ENCODE measurements at regions not wholly inside any gene's neighbourhood (a gene's known extent, or its start where the extent isn't known, plus 50 kb on each side); places are given as distances from the start of the nearest gene placed in this dataset.

DNA sequence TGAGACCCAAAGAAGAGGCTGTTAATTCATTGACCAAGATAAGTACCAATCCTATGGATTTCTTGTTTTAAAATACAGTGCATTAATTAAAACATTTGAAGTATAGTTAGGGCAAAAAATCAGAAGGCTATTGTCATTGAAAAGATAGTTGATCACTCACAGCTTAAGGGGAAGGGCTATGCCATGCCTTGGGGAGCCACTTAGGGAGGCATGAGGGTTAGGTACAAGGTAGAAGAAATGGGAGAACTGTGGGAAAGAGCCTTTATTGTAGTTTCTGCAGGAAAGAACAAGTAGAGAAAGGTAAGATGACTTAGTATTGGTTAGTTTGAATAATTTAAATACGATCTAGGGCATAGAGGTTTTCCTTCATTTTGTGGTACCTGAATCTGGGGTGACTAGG lies 1285.5 kb upstream of the TMEFF2 start:
- intact Hi-C loops (cut with micrococcal nuclease), result no loop called here
- no peaks in the 10 kb centered on the region for H3K9me3 Mint-ChIP-seq (ENCODE audit: unreplicated experiment)
- no peak overlapping the region for H3K27ac Mint-ChIP-seq (ENCODE audit: low read depth, unreplicated experiment)
- ChIA-PET CTCF (no interaction called here), POLR2A (no interaction called here)
- no peaks in the 10 kb centered on the region for H3K4me1 Mint-ChIP-seq (ENCODE audit: insufficient read depth, unreplicated experiment)
- no peak for DNase-seq (ENCODE audit: unreplicated experiment)
- H3K27me3 Mint-ChIP-seq (ENCODE audit: insufficient read depth, unreplicated experiment), result no peaks in the 10 kb centered on the region
- no peaks in the 10 kb centered on the region for H3K36me3 Mint-ChIP-seq (ENCODE audit: insufficient read depth, unreplicated experiment)
- no peak overlapping the region for H3K4me3 Mint-ChIP-seq (ENCODE audit: unreplicated experiment)
- no TSS peak for BruUV-seq (replicated peaks)
- TF ChIP-seq, protein P1, sequence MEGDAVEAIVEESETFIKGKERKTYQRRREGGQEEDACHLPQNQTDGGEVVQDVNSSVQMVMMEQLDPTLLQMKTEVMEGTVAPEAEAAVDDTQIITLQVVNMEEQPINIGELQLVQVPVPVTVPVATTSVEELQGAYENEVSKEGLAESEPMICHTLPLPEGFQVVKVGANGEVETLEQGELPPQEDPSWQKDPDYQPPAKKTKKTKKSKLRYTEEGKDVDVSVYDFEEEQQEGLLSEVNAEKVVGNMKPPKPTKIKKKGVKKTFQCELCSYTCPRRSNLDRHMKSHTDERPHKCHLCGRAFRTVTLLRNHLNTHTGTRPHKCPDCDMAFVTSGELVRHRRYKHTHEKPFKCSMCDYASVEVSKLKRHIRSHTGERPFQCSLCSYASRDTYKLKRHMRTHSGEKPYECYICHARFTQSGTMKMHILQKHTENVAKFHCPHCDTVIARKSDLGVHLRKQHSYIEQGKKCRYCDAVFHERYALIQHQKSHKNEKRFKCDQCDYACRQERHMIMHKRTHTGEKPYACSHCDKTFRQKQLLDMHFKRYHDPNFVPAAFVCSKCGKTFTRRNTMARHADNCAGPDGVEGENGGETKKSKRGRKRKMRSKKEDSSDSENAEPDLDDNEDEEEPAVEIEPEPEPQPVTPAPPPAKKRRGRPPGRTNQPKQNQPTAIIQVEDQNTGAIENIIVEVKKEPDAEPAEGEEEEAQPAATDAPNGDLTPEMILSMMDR (IDR thresholded peaks at IDR 0.05; ENCODE audit: unreplicated experiment), result no peak

DNA sequence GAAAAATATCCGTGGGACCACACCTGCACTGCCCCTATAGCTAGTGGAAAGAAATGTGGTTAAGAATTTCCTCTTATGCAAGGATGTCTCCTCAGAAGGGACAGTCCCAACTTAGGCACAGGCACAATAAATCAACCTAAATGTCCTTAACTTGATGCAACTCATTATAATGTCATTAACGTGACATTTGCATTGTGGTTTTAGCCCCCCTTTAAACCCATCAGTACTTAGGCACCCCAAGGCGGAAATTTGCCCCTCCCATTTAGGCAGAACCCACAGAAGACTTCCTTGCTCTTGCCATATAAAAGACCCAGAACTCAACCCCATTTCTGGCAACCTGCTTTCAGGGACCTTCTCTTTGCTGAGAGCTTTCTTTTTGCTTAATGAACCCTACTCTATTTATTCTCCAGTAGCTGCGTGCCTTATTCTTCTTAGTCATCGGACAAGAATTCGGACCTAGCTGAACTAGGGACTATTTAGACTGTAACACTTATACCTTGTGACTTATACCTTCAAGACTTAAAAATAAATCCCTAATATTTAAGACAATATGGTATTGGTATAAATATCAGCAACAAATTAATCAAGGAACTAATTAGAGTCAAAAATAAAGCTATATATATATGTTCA lies 1281.6 kb upstream of the TMEFF2 start:
- no peaks in the 10 kb centered on the region for H3K9me3 Mint-ChIP-seq (ENCODE audit: unreplicated experiment)
- intact Hi-C loops (cut with micrococcal nuclease), result no loop called here
- H3K4me3 Mint-ChIP-seq (ENCODE audit: unreplicated experiment), result no peak overlapping the region
- ChIA-PET POLR2A (no interaction called here), CTCF (interaction anchor here (1.3 kb wide), 1 partner anchor 17 kb away, joined by 3 read pairs; no protein-coding TSS in a partner anchor)
- no TSS peak for BruUV-seq (replicated peaks)
- no peaks in the 10 kb centered on the region for H3K27me3 Mint-ChIP-seq (ENCODE audit: insufficient read depth, unreplicated experiment)
- H3K4me1 Mint-ChIP-seq (ENCODE audit: insufficient read depth, unreplicated experiment), result no peaks in the 10 kb centered on the region
- DNase-seq (ENCODE audit: unreplicated experiment), result no peak
- H3K36me3 Mint-ChIP-seq (ENCODE audit: insufficient read depth, unreplicated experiment), result no peaks in the 10 kb centered on the region
- H3K27ac Mint-ChIP-seq (ENCODE audit: low read depth, unreplicated experiment), result no peak overlapping the region
- TF ChIP-seq, protein P1 (IDR thresholded peaks at IDR 0.05; ENCODE audit: unreplicated experiment), result no peak

DNA sequence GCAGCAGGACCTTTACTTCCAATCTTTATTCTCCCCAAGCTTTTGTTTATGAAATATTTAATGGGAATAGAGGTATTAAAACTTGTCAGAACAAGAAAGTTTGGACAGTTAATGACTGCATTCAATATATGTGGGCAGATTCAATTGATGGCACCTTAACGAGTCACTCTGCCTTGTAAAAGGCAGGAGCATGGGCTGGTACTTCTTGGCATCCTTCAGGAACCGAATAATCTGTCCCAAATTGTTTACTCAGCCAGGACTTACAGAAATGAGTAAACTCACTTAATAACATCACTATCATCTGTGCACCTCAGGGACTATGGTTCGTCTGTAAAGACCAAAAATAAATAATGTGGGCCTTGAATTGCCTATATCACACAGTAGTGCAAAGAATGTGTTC lies 1280.3 kb upstream of the TMEFF2 start:
- H3K4me1 Mint-ChIP-seq (ENCODE audit: insufficient read depth, unreplicated experiment), result no peaks in the 10 kb centered on the region
- TF ChIP-seq, protein P1 (IDR thresholded peaks at IDR 0.05; ENCODE audit: unreplicated experiment), result no peak
- no TSS peak for BruUV-seq (replicated peaks)
- intact Hi-C loops (cut with micrococcal nuclease), result no loop called here
- H3K27ac Mint-ChIP-seq (ENCODE audit: low read depth, unreplicated experiment), result no peak overlapping the region
- H3K9me3 Mint-ChIP-seq (ENCODE audit: unreplicated experiment), result no peaks in the 10 kb centered on the region
- CTCF ChIA-PET, result interaction anchor here (1.3 kb wide), 1 partner anchor 18 kb away, joined by 3 read pairs; no protein-coding TSS in a partner anchor
- H3K4me3 Mint-ChIP-seq (ENCODE audit: unreplicated experiment), result no peak overlapping the region
- POLR2A ChIA-PET, result interaction anchor here (0.6 kb wide), 1 partner anchor 8 kb away, joined by 3 read pairs; no protein-coding TSS in a partner anchor
- no peaks in the 10 kb centered on the region for H3K27me3 Mint-ChIP-seq (ENCODE audit: insufficient read depth, unreplicated experiment)
- no peak for DNase-seq (ENCODE audit: unreplicated experiment)
- H3K36me3 Mint-ChIP-seq (ENCODE audit: insufficient read depth, unreplicated experiment), result no peaks in the 10 kb centered on the region

DNA sequence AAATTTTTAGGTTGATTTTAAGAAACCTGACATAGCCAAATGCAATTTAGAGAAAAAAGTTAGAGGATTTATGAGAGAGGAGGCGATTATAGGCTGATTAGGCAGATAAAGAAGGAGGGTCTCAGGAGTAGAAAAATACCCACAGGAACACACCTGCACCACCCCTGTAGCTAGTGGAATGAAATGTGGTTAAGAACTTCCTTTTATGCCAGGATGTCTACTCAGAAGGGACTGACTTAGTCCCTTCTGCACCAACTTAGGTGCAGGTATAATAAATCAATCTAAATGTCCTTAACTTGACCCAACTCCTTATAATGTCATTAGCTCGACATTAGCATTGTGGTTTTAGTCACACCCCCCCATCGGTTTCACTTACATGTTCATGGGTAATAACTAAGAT lies 1274.5 kb upstream of the TMEFF2 start:
- Mint-ChIP-seq H3K36me3 (ENCODE audit: insufficient read depth, unreplicated experiment) (no peaks in the 10 kb centered on the region), H3K27ac (ENCODE audit: low read depth, unreplicated experiment) (no peak overlapping the region), H3K4me1 (ENCODE audit: insufficient read depth, unreplicated experiment) (no peaks in the 10 kb centered on the region), H3K4me3 (ENCODE audit: unreplicated experiment) (no peak overlapping the region), H3K9me3 (ENCODE audit: unreplicated experiment) (no peaks in the 10 kb centered on the region), H3K27me3 (ENCODE audit: insufficient read depth, unreplicated experiment) (no peaks in the 10 kb centered on the region)
- TF ChIP-seq, protein P1 (IDR thresholded peaks at IDR 0.05; ENCODE audit: unreplicated experiment), result no peak
- ChIA-PET POLR2A (no interaction called here), CTCF (interaction anchor here (0.8 kb wide), 1 partner anchor 793 kb away, joined by 3 read pairs; no protein-coding TSS in a partner anchor)
- intact Hi-C loops (cut with micrococcal nuclease), result no loop called here
- no peak for DNase-seq (ENCODE audit: unreplicated experiment)
- BruUV-seq (replicated peaks), result no TSS peak
